ENCODE measurements at regions not wholly inside any gene's neighbourhood (a gene's known extent, or its start where the extent isn't known, plus 50 kb on each side); places are given as distances from the start of the nearest gene placed in this dataset.

- TF ChIP-seq EZH2 (IDR thresholded peaks at IDR 0.05; ENCODE audit: borderline replicate concordance, low read depth, low read length, severe bottlenecking), result no peak
- no peak for TF ChIP-seq POLR2AphosphoS5 (IDR thresholded peaks at IDR 0.05; ENCODE audit: insufficient read depth, low read depth, low read length)
- no peak for TF ChIP-seq JUN (IDR thresholded peaks at IDR 0.05; ENCODE audit: borderline replicate concordance, insufficient read depth, insufficient read length, low read depth)
- TF ChIP-seq CTCF (IDR thresholded peaks at IDR 0.05; ENCODE audit: extremely low read depth in 1 of 2, insufficient read depth in 1 of 2, low read depth in 1 of 2, low read length in 2 of 2), result no peak
- TF ChIP-seq FOS (IDR thresholded peaks at IDR 0.05; ENCODE audit: borderline replicate concordance, insufficient read depth, low read length), result no peak
- TF ChIP-seq POLR2A (IDR thresholded peaks at IDR 0.05; ENCODE audit: low read depth, low read length), result no peak
- TF ChIP-seq MAX (IDR thresholded peaks at IDR 0.05; ENCODE audit: insufficient read depth, insufficient read length), result no peak
Observed at GRCh38 chr6:6859105-6859504, 248.7 kb upstream of the RREB1 start.
